SJCRH30 (cell line): ENCODE measurements at regions not wholly inside any gene's neighbourhood (a gene's known extent, or its start where the extent isn't known, plus 50 kb on each side); places are given as distances from the start of the nearest gene placed in this dataset.
"Not testable (repeated sequence)": the region's sequence is repeated elsewhere in the genome, so short reads cannot be mapped to it uniquely, and the experiment has no call there.

Experiments
- DNase-seq, 2 experiments: peaks; one replicate each; pipeline ENCODE4 v3.0.0-alpha.2; 2015 to 2020
- H3K27ac ChIP-seq: fragments of 250-450 bp; sonication (Bioruptor Pico); 2 replicates; pipeline ENCODE4 v1.5.1; 2020; ENCODE audit warnings: mild to moderate bottlenecking, moderate library complexity
- H3K27me3 ChIP-seq: fragments of 250-450 bp; sonication (Bioruptor Pico); 2 replicates; pipeline ENCODE4 v1.5.1; 2020; ENCODE audit warnings: mild to moderate bottlenecking, moderate library complexity
- H3K36me3 ChIP-seq: fragments of 250-450 bp; sonication (Bioruptor Pico); 2 replicates; pipeline ENCODE4 v1.5.1; 2020; ENCODE audit warnings: mild to moderate bottlenecking, moderate library complexity
- H3K4me1 ChIP-seq: fragments of 250-450 bp; sonication (Bioruptor Pico); 2 replicates; pipeline ENCODE4 v1.5.1; 2020; ENCODE audit warnings: mild to moderate bottlenecking, moderate library complexity
- H3K4me3 ChIP-seq: fragments of 250-450 bp; sonication (Bioruptor Pico); 2 replicates; pipeline ENCODE4 v1.5.1; 2020; ENCODE audit warnings: mild to moderate bottlenecking, moderate library complexity
- H3K9me3 ChIP-seq: fragments of 250-450 bp; sonication (Bioruptor Pico); replicated peaks from 2 replicates; pipeline ENCODE4 v1.5.1; 2020; ENCODE audit warnings: mild to moderate bottlenecking, moderate library complexity

DNA sequence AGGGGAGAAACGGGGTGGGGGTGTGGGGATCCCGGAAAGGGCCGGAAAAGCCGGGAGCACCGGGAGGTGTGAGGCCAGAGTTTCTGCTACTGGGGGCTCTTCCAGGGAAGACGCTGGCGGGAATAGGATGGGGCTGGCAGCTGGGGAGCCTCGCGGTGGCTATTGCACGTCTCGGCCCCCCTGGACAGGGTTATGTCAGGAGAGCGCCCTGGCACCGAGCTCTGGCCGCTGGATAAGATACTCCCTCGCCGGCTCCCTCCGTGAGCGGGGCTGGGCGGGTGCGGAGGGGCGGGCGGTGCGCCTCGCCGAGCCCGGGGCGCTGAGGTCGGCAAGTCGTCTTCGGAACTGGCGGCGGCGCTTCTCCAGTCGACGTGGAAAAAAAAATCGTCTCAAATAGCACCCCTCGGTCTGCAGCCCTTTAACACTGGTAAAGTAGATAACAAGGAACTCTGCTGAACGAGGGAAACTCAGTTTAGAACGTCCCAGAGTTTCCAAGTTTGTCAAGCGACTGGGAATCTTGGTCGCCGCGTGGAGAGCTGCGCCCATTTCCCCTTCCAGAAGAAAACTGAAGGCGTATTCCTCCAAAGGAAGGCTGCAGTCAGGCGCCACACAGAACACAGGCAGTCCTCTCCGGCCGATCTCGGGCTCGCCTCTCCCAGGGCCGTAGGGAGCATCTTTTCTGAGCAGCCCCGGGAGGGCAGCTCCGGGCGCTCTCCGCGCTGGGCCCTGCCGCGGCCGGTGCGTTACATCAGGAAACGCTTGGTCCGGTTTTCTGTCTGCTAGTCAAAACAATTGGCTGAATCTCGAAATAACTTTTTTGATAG, 115.1 kb downstream of the KCNRG start:
- Histone ChIP-seq H3K4me1 (no peaks in the 10 kb centered on the region), H3K27me3 (no peaks in the 10 kb centered on the region), H3K36me3 (no peaks in the 10 kb centered on the region), H3K9me3 (no peaks in the 10 kb centered on the region; the same call in 1 of the 2 replicates), H3K4me3 (no peak overlapping the region), H3K27ac (no peak overlapping the region)
- DNase-seq: no peak

DNA sequence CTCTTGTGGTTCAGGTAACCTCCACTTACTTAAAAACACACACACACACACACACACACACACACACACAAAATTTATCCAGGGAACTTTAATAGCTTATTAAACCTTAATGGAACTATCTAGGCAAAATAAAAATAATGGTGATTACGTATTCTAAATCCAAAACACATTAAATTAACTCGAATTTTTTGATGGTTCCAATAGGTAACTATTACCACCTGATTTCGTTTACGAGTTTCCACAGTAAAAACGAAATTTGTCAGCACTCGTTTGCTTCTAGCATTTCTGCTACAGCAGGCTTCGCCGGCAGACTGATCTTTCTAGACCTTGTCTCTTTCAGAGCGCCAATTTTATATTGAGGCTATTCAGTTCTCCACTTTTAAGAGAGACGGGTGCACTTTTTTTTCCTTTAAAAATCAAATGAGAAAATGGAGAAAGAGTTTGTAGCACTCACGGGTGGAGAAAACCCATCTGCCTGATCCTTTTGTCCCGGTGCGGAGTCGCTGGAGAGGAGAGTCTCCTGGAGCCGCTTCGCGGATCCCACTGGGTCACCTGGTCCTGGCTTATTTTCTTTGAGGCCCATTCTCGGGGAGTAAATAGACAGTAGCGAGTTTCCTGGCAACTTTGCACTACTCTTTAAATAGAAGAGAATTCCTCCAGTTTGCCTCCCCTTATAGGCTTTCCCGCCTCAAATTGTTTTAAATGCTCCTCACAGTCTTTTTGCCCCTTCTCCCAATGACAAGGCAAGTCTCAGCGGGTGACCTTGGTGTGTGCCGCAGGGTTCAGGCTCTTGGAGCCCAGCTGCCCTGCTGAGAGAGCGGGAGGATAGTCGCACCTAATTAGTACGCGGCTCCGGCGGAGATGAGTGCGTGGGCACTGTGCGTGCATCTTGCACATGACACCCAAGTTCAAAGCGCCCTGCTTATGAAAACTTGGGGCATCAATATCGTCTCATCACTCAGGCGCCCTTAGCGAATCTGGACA, 117.0 kb downstream of the KCNRG start:
- no peaks in the 10 kb centered on the region for H3K27me3 ChIP-seq
- H3K36me3 ChIP-seq: no peaks in the 10 kb centered on the region
- no peak overlapping the region for H3K4me3 ChIP-seq

DNA sequence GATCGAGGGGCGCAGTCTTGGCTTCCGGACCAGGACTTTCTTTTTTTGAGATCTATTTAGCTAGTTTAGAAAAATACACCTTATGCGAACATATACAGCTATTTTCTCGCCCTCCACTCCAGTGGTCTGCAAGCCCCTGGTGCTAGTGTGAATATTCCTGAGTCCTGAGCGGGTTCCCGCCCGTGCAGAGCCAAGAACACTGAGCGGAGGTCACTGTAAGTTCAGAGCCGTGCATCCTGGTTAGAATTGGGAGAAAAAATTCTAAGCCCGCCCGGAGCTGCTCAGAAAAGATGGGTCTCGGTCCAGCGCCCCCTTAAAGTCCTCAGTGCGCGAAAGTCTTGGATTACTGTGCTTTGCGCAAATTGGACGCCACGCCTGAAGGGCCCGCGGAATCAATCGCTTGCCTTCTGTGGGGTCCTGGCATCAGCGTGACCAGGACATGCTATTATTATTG, 117.7 kb downstream of the KCNRG start:
- H3K4me3 ChIP-seq: no peak overlapping the region
- no peaks in the 10 kb centered on the region for H3K4me1 ChIP-seq
- H3K27ac ChIP-seq: no peak overlapping the region
- H3K9me3 ChIP-seq: no peaks in the 10 kb centered on the region; the same call in 1 of the 2 replicates
- H3K27me3 ChIP-seq: no peaks in the 10 kb centered on the region
- no peak for DNase-seq
- no peaks in the 10 kb centered on the region for H3K36me3 ChIP-seq

More for the DNA sequence above, 117.0 kb downstream of the KCNRG start:
- Histone ChIP-seq H3K27ac (no peak overlapping the region), H3K9me3 (no peaks in the 10 kb centered on the region; the same call in 1 of the 2 replicates), H3K4me1 (no peaks in the 10 kb centered on the region)
- DNase-seq: no peak

DNA sequence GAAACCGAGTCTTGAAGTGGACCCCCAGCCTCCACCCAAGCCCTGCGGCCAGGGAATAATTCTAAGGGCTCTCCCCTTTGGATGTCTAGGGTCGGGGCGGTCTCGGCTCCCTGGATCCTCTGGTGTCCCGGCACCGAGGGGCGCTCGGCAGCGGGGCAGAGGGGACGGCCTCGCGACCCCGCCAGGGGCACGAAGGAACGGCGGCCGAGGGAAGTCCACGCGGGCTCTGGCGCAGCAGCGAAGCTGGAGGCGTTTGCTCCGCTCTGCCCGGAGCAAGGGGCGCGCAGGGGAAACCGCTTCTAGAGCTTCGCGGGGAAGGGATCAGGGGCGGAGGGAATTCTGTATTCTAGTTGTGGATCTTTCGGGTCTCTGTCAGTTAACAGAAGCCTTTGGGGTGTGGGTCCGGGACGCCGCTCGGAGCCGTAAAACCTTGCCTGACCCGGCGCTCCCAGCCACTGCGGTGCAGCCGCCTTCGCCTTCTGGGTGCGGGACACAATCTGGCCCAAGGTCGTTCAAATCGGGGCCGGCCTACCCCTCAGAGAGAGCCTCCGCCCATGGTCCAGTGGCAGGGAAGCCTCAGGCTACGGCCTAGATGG, 118.2 kb downstream of the KCNRG start:
- H3K27me3 ChIP-seq: no peaks in the 10 kb centered on the region
- no peaks in the 10 kb centered on the region for H3K36me3 ChIP-seq
- H3K27ac ChIP-seq: no peak overlapping the region
- H3K4me3 ChIP-seq: no peak overlapping the region
- no peaks in the 10 kb centered on the region; the same call in 1 of the 2 replicates for H3K9me3 ChIP-seq
- no peaks in the 10 kb centered on the region for H3K4me1 ChIP-seq
- no peak for DNase-seq

DNA sequence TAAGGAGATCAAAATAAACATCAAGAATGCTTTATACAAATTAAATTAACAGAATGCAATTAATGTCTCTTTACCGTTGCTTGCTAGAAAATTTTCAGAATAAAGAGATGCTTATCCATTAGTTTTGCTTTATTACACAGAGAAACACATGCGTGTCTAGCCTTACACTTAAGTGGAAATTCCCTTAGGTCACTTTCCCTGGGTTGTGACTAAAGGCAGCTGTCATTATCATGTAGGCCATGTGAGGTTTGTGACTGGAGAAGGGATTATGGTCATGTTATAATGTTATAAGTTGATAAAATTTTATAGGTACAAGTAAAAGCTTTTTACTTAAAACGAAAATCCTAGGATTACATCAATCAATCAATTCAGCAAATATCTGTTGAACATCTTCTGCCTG, 121.0 kb downstream of the KCNRG start:
- no peak for DNase-seq
- Histone ChIP-seq H3K36me3 (no peaks in the 10 kb centered on the region), H3K9me3 (no peaks in the 10 kb centered on the region; the same call in 1 of the 2 replicates), H3K27me3 (no peaks in the 10 kb centered on the region), H3K27ac (no peak overlapping the region), H3K4me1 (no peaks in the 10 kb centered on the region), H3K4me3 (no peak overlapping the region)

DNA sequence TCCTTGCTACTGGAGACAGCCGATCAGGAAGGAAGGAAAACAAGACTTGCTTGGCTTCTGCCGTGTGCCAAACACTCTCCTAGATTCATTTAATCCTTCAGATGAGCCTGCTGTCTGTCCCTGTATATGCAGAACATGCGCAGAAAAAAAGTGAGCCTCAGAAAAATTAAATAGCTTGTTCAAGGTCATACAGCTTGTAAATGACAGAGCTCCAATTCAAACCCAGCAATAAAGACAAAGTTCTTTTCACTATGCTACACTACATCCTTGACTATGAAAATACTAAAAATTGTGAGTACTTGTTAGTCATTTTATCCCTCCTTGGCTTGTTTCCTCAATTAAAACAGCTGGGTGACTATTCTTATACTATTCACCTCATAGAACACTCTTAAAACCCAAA, 121.4 kb downstream of the KCNRG start:
- Histone ChIP-seq H3K9me3 (no peaks in the 10 kb centered on the region; the same call in 1 of the 2 replicates), H3K27ac (no peak overlapping the region), H3K36me3 (no peaks in the 10 kb centered on the region), H3K4me3 (no peak overlapping the region), H3K27me3 (no peaks in the 10 kb centered on the region), H3K4me1 (no peaks in the 10 kb centered on the region)
- DNase-seq: no peak

DNA sequence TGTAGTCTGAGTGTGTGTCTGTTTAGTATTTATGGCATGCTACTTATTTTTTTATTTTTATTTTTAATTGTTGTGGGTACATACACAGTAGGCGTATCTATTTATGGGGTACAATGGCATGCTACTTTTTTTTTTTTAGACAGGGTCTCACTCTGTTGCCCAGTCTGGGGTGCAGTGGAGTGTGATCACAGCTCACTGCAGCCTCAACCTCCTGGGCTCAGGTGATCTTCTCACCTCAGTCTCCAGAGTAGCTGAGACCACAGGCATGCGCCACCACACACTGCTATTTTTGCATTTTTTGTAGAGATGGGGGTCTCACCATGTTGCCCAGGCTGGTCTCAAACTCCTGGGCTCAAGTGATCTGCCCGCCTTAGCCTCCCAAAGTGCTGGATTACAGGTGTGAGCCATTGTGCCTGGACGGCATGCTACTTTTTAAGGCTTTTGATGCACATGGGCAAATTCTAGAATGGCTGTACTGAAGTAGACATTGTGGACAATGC, 124.2 kb downstream of the KCNRG start:
- H3K4me1 ChIP-seq, H3K9me3 ChIP-seq, H3K27me3 ChIP-seq, DNase-seq, H3K36me3 ChIP-seq, H3K27ac ChIP-seq, H3K4me3 ChIP-seq: not testable (repeated sequence)

DNA sequence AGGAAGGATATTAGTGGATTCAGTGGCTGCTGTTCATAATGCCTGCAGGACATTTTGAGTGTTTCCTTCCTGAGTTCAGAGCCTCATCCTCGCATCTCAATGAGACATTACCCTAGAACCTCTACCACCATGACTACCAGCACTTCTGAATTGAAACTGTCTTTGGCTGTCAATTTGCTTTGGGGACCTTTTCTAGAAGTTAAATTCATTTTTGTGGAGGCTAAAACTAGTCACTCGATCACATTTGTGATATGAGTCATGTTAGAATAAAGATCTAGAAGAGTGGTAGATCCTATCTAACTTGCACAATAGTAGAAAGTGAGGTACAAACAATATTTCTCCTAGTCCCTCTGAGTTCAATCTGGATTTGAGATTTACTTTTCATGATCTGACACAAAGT, 124.9 kb downstream of the KCNRG start:
- no peaks in the 10 kb centered on the region for H3K36me3 ChIP-seq
- no peaks in the 10 kb centered on the region for H3K4me1 ChIP-seq
- no peaks in the 10 kb centered on the region for H3K27me3 ChIP-seq
- H3K27ac ChIP-seq: no peak overlapping the region
- H3K4me3 ChIP-seq: no peak overlapping the region
- no peak for DNase-seq
- H3K9me3 ChIP-seq: no peaks in the 10 kb centered on the region

DNA sequence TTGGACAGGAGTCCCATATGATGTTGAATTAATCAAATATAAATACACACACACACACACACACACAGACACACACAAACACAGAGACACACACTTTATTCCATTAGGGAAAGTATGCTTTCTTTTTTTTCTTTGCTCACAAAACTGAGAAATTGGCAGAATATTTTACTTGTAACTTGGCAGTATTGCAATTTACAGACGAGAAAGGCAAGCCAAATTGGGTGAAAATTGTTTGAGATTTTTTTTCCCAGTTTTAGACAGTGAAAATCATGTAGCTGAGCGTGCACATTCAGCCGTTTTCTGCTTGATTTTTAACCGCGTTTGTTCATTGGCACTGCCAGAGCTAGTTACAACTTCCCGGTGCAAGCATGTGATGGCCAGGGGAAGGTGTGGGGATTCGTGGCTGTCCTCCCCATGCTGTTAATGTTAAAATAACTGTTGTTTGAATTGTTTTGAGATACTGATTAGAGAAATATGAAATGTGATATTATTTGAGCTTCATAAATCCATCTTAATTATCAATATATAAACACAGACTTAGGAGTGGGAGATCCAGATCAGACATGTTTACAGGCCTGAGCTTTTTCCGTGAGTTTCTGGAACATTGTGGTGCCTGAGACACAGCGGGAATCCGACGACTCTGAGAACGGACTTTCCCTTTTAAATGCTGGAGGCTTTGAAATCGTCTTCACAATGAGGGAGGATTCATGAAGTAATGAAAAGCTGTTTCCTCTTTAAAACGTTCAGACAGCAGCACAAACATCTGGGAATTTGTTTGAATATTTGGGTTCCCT, 125.5 kb downstream of the KCNRG start:
- Histone ChIP-seq H3K9me3 (no peaks in the 10 kb centered on the region), H3K27me3 (no peaks in the 10 kb centered on the region), H3K4me3 (no peak overlapping the region), H3K4me1 (no peaks in the 10 kb centered on the region), H3K27ac (no peak overlapping the region), H3K36me3 (no peaks in the 10 kb centered on the region)
- no peak for DNase-seq

DNA sequence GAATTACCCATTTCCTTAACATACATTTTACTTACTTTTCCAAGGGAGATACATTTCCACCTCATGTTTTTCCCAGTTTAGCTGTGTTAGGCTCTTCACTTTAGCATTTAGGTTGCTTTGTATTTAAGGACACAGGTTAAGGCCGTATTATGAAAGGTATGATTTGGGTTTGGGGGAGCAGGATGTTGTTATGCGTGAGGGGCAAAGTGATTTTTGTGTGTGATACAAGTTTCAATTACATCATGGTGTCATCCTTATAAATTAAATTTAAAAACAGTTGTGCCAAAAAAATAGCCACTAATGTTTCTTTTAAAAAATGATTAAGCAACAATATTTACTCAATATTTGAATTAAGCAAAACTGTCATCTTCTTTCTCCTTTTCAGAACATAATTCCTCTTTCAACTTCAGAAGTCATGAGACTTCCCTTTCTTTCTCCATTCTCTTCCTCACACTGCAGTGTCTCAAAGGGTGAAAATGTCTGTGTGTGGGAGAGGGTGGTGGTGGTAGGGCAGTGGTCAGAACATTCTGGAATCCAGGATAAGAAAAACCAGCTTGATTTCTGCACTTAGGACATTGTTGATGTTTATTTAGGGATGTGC, 126.2 kb downstream of the KCNRG start:
- no peaks in the 10 kb centered on the region for H3K27me3 ChIP-seq
- no peak overlapping the region for H3K27ac ChIP-seq
- no peak for DNase-seq
- H3K4me1 ChIP-seq: no peaks in the 10 kb centered on the region
- no peaks in the 10 kb centered on the region for H3K9me3 ChIP-seq
- no peaks in the 10 kb centered on the region for H3K36me3 ChIP-seq
- no peak overlapping the region for H3K4me3 ChIP-seq

DNA sequence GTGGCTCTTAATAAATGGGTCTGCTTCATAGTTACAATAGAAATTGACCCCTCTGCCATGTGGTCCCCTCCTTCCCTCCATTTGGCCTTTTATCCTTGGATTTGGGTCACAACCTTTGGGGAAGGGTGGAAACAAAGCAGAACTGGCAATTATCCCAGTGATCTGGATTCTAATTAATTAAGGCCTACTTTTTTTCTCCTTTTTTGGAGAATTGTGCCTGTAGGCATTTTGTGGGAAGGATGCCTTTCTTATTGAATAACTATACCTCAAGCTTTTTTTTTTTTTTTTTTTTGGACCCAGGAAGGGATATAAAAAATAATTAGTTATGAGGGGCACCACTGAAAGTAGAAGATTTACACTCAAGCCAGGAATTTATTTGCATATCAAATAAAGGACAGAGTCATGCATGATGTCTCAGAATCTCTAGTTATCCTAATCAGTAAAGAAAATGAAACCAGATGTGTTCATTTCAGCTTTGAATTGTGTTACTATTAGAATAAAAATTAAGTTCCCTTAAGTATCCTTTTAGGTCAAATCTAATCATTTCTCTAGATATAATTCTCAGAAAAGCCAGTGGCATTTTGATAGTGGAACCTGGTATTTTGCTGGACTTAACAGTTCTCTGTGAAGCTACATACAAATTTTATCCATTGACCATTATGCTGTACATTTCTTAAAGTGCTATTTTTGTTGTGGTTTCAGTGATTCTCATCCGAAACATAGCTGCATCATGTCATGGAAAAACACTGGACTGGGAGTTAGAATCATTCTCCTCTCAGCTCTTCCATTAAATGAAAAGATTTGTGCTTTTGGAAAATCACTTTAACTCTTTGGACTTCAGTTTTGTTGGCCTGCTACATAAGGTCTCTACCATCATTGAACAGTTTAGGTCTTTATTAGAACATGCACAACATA, 129.3 kb downstream of the KCNRG start:
- Histone ChIP-seq H3K4me3 (no peak overlapping the region), H3K27ac (no peak overlapping the region), H3K9me3 (no peaks in the 10 kb centered on the region), H3K4me1 (peaks cover 4% of the 10 kb centered on the region), H3K27me3 (no peaks in the 10 kb centered on the region), H3K36me3 (no peaks in the 10 kb centered on the region)
- no peak for DNase-seq

DNA sequence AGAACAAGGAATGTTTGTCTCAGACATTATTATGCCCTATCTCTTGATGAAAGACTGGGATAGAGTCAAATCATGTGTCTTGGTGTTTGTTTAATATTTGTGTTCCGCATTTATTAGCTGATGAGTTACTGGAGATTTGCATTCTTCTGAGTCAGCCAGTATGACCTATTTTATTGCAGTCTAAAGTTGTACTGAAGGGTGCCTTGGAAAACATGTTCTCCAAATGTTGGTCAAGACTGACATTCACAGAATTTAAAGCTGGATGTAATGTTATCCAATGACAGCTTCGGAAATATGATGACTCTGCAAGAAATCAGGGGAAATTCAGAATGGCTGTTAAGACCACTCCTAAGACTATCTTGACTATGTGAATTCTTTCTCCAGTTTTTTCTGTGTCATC, 134.0 kb downstream of the KCNRG start:
- no peaks in the 10 kb centered on the region for H3K9me3 ChIP-seq
- no peaks in the 10 kb centered on the region for H3K27me3 ChIP-seq
- H3K36me3 ChIP-seq: no peaks in the 10 kb centered on the region
- H3K4me3 ChIP-seq: no peak overlapping the region
- H3K27ac ChIP-seq: peak overlapping the region; percentile 28; the same call in 1 of the 2 replicates
- DNase-seq: no peak
- peaks cover 17% of the 10 kb centered on the region for H3K4me1 ChIP-seq

DNA sequence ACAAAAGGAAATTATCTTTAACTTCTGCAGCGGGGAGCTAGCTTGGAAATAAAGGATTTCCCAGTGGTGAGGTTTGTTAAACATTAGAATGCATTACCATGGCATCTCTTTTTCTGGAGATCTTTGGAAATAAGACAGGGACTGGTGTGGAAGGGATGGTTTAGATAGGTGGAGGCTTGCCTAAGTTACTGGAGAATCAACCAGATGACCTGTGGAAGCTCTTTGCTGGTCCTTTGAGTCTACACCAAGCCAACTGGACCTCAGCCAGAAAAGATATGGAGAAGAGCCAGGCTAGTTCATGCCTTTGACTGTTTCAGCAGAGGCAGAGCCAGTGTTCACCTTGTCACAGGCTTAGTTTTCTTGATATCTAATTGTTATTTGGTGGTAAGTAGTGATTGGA, 134.7 kb downstream of the KCNRG start:
- Histone ChIP-seq H3K4me3 (no peak overlapping the region; the same call in 1 of the 2 replicates), H3K36me3 (no peaks in the 10 kb centered on the region), H3K27ac (peak overlapping the region; percentile 28; the same call in 1 of the 2 replicates), H3K27me3 (no peaks in the 10 kb centered on the region), H3K4me1 (peaks cover 17% of the 10 kb centered on the region), H3K9me3 (no peaks in the 10 kb centered on the region)
- peak; percentile 51 to 80 for DNase-seq
